Smooth muscle cell (in vitro differentiated cells): ENCODE measurements at regions not wholly inside any gene's neighbourhood (a gene's known extent, or its start where the extent isn't known, plus 50 kb on each side); places are given as distances from the start of the nearest gene placed in this dataset.
A peak's percentile ranks its signal among the peaks of the same experiment; 100 is the strongest.

Source experiments
- DNase-seq: peaks from one replicate; lab custom pipeline; 2025; ENCODE audit not compliant: unreplicated experiment; lab: John Stamatoyannopoulos, UW
- H2AFZ ChIP-seq: fragments of 200-600 bp; sonication (generic); 2 replicates; pipeline ENCODE4 v1.6.0; 2016; ENCODE audit warnings: antibody characterized with exemption, low read depth, mild to moderate bottlenecking
- H3F3A ChIP-seq: fragments of 200-600 bp; sonication (generic); 2 replicates; pipeline ENCODE4 v1.6.0; 2017; ENCODE audit warnings: antibody characterized with exemption, low read depth
- H3K27ac ChIP-seq: fragments of 200-600 bp; sonication (generic); 2 replicates; pipeline ENCODE4 v1.5.1; 2016; ENCODE audit warnings: low read depth, mild to moderate bottlenecking
- H3K27me3 ChIP-seq: fragments of 200-600 bp; sonication (generic); 2 replicates; pipeline ENCODE4 v1.6.1; 2016; ENCODE audit warnings: low read depth, mild to moderate bottlenecking
- H3K36me3 ChIP-seq: fragments of 200-600 bp; sonication (generic); 2 replicates; pipeline ENCODE4 v1.5.1; 2016; ENCODE audit warnings: low read depth
- H3K4me1 ChIP-seq: fragments of 200-600 bp; sonication (generic); 2 replicates; pipeline ENCODE4 v1.5.1; 2016; ENCODE audit warnings: low read depth
- H3K4me2 ChIP-seq: fragments of 200-600 bp; sonication (generic); 2 replicates; pipeline ENCODE4 v1.6.0; 2016; ENCODE audit warnings: mild to moderate bottlenecking
- H3K4me3 ChIP-seq: fragments of 200-600 bp; sonication (generic); 2 replicates; pipeline ENCODE4 v1.5.1; 2016; ENCODE audit warnings: mild to moderate bottlenecking
- H3K79me2 ChIP-seq: fragments of 200-600 bp; sonication (generic); 2 replicates; pipeline ENCODE4 v1.6.0; 2016; ENCODE audit warnings: low read depth, mild to moderate bottlenecking
- H3K9ac ChIP-seq: fragments of 200-600 bp; sonication (generic); 2 replicates; pipeline ENCODE4 v1.6.0; 2016; ENCODE audit warnings: low read depth
- H3K9me3 ChIP-seq: fragments of 200-600 bp; sonication (generic); replicated peaks from 2 replicates; pipeline ENCODE4 v1.5.1; 2016; ENCODE audit warnings: low read depth
- H4K20me1 ChIP-seq: fragments of 200-600 bp; sonication (generic); 2 replicates; pipeline ENCODE4 v1.6.0; 2016; ENCODE audit warnings: low read depth
- CTCF ChIP-seq: fragments of 200-600 bp; sonication (generic); IDR thresholded peaks from 2 replicates; pipeline ENCODE4 v1.5.1; 2017; ENCODE audit warnings: borderline replicate concordance, mild to moderate bottlenecking, antibody characterized with exemption; ENCODE audit not compliant: insufficient read depth, poor library complexity, severe bottlenecking
- WGBS: methylation state at CpG from one replicate; pipeline ENCODE4 v1.1.7; 2016; ENCODE audit warnings: low lambda C conversion rate; 5-methylcytosine and 5-hydroxymethylcytosine counted together

- Histone ChIP-seq H3F3A (peaks cover 4% of the 10 kb centered on the region), H3K27me3 (no peaks in the 10 kb centered on the region), H2AFZ (peak overlapping the region; percentile 50), H3K4me3 (no peak overlapping the region), H3K27ac (no peak overlapping the region), H3K79me2 (no peaks in the 10 kb centered on the region), H3K4me1 (peaks cover 19% of the 10 kb centered on the region), H3K9ac (no peak overlapping the region), H3K36me3 (no peaks in the 10 kb centered on the region), H3K9me3 (no peaks in the 10 kb centered on the region), H4K20me1 (no peaks in the 10 kb centered on the region), H3K4me2 (peak overlapping the region; percentile 42)
- DNase-seq, result no peak
- TF ChIP-seq CTCF, result no peak
- WGBS, result 50% methylated on average over 6 of the region's 6 CpGs
These were observed 253.3 kb upstream of the ADGRL2 start for GRCh38 chr1:81547261-81547911.

DNA sequence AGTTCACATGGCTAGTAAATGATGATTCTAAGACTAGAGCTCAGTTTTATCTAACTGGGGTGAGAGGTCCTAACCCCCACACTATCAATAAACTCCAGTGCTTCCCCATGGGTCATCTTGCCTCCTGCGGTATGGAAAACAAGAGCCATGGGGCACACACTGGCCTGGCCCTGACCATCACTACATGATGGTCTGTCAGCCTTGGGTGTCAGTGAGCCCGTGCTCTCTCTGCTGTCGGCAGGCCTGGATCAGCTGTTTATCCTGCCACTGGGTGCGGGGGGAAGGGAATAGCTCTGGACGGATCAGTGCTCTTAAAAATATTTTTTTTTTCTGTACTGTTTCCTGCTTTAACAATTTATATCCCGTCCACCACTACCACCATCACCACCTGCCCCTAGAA, 255.0 kb upstream of the ADGRL2 start:
- Histone ChIP-seq H4K20me1 (no peaks in the 10 kb centered on the region), H3K9ac (no peak overlapping the region), H3K4me1 (peaks cover 19% of the 10 kb centered on the region), H3K9me3 (no peaks in the 10 kb centered on the region), H3K27ac (no peak overlapping the region), H3F3A (peaks cover 4% of the 10 kb centered on the region), H3K36me3 (no peaks in the 10 kb centered on the region), H3K79me2 (no peaks in the 10 kb centered on the region), H3K4me2 (no peak overlapping the region), H3K27me3 (no peaks in the 10 kb centered on the region), H2AFZ (no peak overlapping the region), H3K4me3 (no peak overlapping the region)
- 37% methylated on average over 6 of the region's 6 CpGs for WGBS
- DNase-seq, result no peak
- TF ChIP-seq CTCF, result no peak

DNA sequence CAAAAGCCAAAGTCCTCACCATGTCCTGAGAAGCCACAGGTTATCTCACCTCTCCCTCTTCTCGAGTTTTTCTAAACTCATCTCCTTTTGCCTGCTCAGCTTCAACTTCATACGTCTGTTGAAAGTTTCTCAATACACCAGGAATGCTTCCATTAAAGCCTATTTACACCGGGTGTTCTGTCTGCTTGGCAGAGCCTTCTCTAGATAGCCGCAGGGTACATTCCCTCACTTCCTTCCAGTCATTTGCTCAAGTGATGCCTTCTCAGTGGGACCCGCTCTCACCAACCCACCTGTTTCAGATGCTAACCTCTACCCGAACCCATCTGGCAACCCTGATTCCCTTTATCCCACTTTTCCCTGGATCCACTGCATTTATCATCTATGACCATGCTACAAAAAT, 257.0 kb upstream of the ADGRL2 start:
- no peaks in the 10 kb centered on the region for H3K79me2 ChIP-seq
- WGBS, result 49% methylated on average over 6 of the region's 6 CpGs
- peaks cover 13% of the 10 kb centered on the region for H3K4me1 ChIP-seq
- no peak overlapping the region for H2AFZ ChIP-seq
- no peak for DNase-seq
- no peak overlapping the region for H3K9ac ChIP-seq
- H3K9me3 ChIP-seq, result no peaks in the 10 kb centered on the region
- no peaks in the 10 kb centered on the region for H3K27me3 ChIP-seq
- TF ChIP-seq CTCF, result no peak
- H3F3A ChIP-seq, result peaks cover 4% of the 10 kb centered on the region
- H3K4me2 ChIP-seq, result no peak overlapping the region
- H3K36me3 ChIP-seq, result no peaks in the 10 kb centered on the region
- no peaks in the 10 kb centered on the region for H4K20me1 ChIP-seq
- H3K27ac ChIP-seq, result no peak overlapping the region
- no peak overlapping the region for H3K4me3 ChIP-seq

- peaks cover 3% of the 10 kb centered on the region for H3K4me1 ChIP-seq
- no peaks in the 10 kb centered on the region for H4K20me1 ChIP-seq
- TF ChIP-seq CTCF, result no peak
These were observed 258.5 kb upstream of the ADGRL2 start for GRCh38 chr1:81542196-81542595.

More at GRCh38 chr1:81542196-81542595, 258.5 kb upstream of the ADGRL2 start:
- DNase-seq, result no peak
- 85% methylated on average over 5 of the region's 5 CpGs for WGBS
- no peaks in the 10 kb centered on the region for H3K36me3 ChIP-seq
- no peak overlapping the region for H2AFZ ChIP-seq
- no peak overlapping the region for H3K4me3 ChIP-seq
- no peaks in the 10 kb centered on the region for H3F3A ChIP-seq
- H3K27ac ChIP-seq, result no peak overlapping the region
- H3K4me2 ChIP-seq, result no peak overlapping the region
- H3K9ac ChIP-seq, result no peak overlapping the region
- no peaks in the 10 kb centered on the region for H3K79me2 ChIP-seq
- H3K9me3 ChIP-seq, result no peaks in the 10 kb centered on the region
- H3K27me3 ChIP-seq, result no peaks in the 10 kb centered on the region
